UCSD-AML1 (cell line): ENCODE measurements at regions not wholly inside any gene's neighbourhood (a gene's known extent, or its start where the extent isn't known, plus 50 kb on each side); places are given as distances from the start of the nearest gene placed in this dataset.

ENCODE experiments used
- DNase-seq: peaks from one replicate; lab custom pipeline; 2025; ENCODE audit not compliant: unreplicated experiment; lab: John Stamatoyannopoulos, UW

GRCh38 chr2:236793023-236794011 is 223.7 kb downstream of the ACKR3 start:
- DNase-seq = no peak

- DNase-seq = no peak
Measured at GRCh38 chr2:236794176-236794957, 224.7 kb downstream of the ACKR3 start.

- no peak for DNase-seq
Measured at GRCh38 chr2:236795169-236795860, 225.7 kb downstream of the ACKR3 start.

- DNase-seq = no peak
Measured at GRCh38 chr2:236795861-236796219, 226.2 kb downstream of the ACKR3 start.

GRCh38 chr2:236796236-236796635 is 226.6 kb downstream of the ACKR3 start:
- no peak for DNase-seq

- DNase-seq = no peak
Measured at GRCh38 chr2:236797411-236797810, 227.8 kb downstream of the ACKR3 start.

GRCh38 chr2:236798491-236798890 is 228.9 kb downstream of the ACKR3 start:
- DNase-seq = no peak

- no peak for DNase-seq
Measured at GRCh38 chr2:236799391-236800026, 229.9 kb downstream of the ACKR3 start.

GRCh38 chr2:236802862-236803261 is 233.2 kb downstream of the ACKR3 start:
- DNase-seq = no peak

GRCh38 chr2:236803621-236804020 is 234.0 kb downstream of the ACKR3 start:
- no peak for DNase-seq

GRCh38 chr2:236805800-236806531 is 236.3 kb downstream of the ACKR3 start:
- DNase-seq = no peak

GRCh38 chr2:236809716-236810115 is 240.1 kb downstream of the ACKR3 start:
- no peak for DNase-seq

- no peak for DNase-seq
Measured at GRCh38 chr2:236811062-236811656, 241.5 kb downstream of the ACKR3 start.

- no peak for DNase-seq
Measured at GRCh38 chr2:236813766-236814165, 244.1 kb downstream of the ACKR3 start.

GRCh38 chr2:236814593-236814992 is 245.0 kb downstream of the ACKR3 start:
- no peak for DNase-seq

GRCh38 chr2:236815746-236816145 is 246.1 kb downstream of the ACKR3 start:
- DNase-seq = no peak

GRCh38 chr2:236816197-236817170 is 246.9 kb downstream of the ACKR3 start:
- DNase-seq = no peak

GRCh38 chr2:236818281-236819045 is 248.8 kb downstream of the ACKR3 start:
- DNase-seq = no peak
